ENCODE measurements at regions not wholly inside any gene's neighbourhood (a gene's known extent, or its start where the extent isn't known, plus 50 kb on each side); places are given as distances from the start of the nearest gene placed in this dataset.

DNA sequence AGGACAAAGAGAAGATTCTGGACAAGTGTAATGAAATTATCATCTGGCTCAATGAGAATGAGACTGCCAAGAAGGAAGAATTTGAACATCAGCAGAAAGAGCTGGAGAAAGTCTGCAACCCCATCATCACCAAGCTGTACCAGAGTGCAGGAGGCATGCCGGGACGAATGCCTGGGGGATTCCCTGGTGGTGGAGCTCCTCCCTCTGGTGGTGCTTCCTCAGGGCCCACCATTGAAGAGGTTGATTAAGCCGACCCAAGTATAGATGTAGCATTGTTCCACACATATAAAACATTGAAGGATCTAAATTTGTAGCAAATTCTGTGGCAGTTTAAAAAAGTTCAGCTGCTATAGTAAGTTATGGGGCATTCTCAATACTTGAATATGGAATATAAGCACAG lies 174.3 kb upstream of the CCND2 start:
- H3K36me3 Mint-ChIP-seq (ENCODE audit: low read depth): no peaks in the 10 kb centered on the region
- peaks cover 4% of the 10 kb centered on the region for H3K27me3 Mint-ChIP-seq (ENCODE audit: low read depth)
- no peak overlapping the region for H3K4me3 Mint-ChIP-seq
- TF ChIP-seq, protein P1, sequence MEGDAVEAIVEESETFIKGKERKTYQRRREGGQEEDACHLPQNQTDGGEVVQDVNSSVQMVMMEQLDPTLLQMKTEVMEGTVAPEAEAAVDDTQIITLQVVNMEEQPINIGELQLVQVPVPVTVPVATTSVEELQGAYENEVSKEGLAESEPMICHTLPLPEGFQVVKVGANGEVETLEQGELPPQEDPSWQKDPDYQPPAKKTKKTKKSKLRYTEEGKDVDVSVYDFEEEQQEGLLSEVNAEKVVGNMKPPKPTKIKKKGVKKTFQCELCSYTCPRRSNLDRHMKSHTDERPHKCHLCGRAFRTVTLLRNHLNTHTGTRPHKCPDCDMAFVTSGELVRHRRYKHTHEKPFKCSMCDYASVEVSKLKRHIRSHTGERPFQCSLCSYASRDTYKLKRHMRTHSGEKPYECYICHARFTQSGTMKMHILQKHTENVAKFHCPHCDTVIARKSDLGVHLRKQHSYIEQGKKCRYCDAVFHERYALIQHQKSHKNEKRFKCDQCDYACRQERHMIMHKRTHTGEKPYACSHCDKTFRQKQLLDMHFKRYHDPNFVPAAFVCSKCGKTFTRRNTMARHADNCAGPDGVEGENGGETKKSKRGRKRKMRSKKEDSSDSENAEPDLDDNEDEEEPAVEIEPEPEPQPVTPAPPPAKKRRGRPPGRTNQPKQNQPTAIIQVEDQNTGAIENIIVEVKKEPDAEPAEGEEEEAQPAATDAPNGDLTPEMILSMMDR (IDR thresholded peaks at IDR 0.05; ENCODE audit: unreplicated experiment in 3 of 3): no peak
- H3K4me1 Mint-ChIP-seq: no peaks in the 10 kb centered on the region
- H3K9me3 Mint-ChIP-seq: no peaks in the 10 kb centered on the region
- no peak overlapping the region for H3K27ac Mint-ChIP-seq

GRCh38 chr12:4091016-4091743 lies 182.4 kb upstream of the CCND2 start:
- H3K27me3 Mint-ChIP-seq (ENCODE audit: low read depth): no peaks in the 10 kb centered on the region
- H3K36me3 Mint-ChIP-seq (ENCODE audit: low read depth): no peaks in the 10 kb centered on the region
- H3K27ac Mint-ChIP-seq: peak overlapping the region; percentile 10 to 61 (median 50)
- peaks cover 40% of the 10 kb centered on the region for H3K4me1 Mint-ChIP-seq
- TF ChIP-seq, protein P1 (IDR thresholded peaks at IDR 0.05; ENCODE audit: unreplicated experiment in 3 of 3): no peak
- no peak overlapping the region for H3K4me3 Mint-ChIP-seq
- H3K9me3 Mint-ChIP-seq: no peaks in the 10 kb centered on the region

DNA sequence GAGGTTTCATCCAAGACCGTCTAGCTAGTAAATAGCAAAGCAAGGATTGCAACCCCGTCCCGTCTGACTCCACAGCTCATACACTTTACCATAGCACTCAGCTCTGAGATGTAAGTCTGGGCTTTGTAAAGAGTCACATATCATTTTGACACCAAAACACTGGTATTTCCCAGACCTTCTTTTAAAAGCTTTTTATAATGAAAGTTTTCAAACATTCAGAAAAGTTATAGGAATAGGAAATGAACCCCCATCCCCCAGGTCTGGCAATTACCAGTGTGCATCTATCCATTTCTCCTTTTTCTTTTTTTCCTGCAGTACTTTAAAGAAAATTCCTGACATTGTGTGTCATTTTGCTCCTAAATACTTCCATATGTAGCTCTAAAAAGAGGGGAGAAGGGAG lies 183.6 kb upstream of the CCND2 start:
- Mint-ChIP-seq H3K9me3 (no peaks in the 10 kb centered on the region), H3K27me3 (ENCODE audit: low read depth) (no peaks in the 10 kb centered on the region), H3K4me3 (peak overlapping the region in 1 of 3 experiments; percentile 22), H3K4me1 (peaks cover 52% of the 10 kb centered on the region), H3K27ac (peak overlapping the region; percentile 95 to 98 (median 96)), H3K36me3 (ENCODE audit: low read depth) (no peaks in the 10 kb centered on the region)
- TF ChIP-seq, protein P1 (IDR thresholded peaks at IDR 0.05; ENCODE audit: unreplicated experiment in 3 of 3): no peak

DNA sequence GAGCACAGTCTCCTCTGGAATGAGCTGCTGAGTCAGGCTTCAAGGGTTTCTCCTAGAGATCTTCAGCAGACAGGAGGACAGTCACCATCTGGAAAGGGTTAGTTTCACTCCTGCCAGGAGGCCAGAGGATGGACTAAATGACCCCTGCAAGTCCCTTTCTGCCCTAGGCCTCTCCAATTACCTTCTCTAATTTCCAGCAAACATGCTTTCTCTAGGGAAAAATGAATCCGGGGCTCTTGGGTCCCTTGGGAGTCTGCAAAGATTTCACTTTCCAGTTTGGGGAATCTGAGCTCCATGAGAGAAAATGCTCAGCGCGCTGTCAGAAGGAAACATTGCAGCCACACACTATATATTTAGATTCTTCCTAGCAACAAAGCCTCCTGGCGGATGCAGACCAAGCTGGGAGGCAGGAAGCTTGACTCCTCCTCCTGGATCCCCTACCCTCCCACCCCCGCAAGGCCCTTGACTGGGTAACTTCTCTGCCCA lies 184.4 kb upstream of the CCND2 start:
- no peaks in the 10 kb centered on the region for H3K9me3 Mint-ChIP-seq
- H3K27ac Mint-ChIP-seq: peak overlapping the region; percentile 95 to 98 (median 96)
- TF ChIP-seq, protein P1 (IDR thresholded peaks at IDR 0.05; ENCODE audit: unreplicated experiment in 3 of 3): no peak
- peak overlapping the region; percentile 12 to 63 (median 53) for H3K4me3 Mint-ChIP-seq
- H3K27me3 Mint-ChIP-seq (ENCODE audit: low read depth): peaks cover 5% of the 10 kb centered on the region
- H3K36me3 Mint-ChIP-seq (ENCODE audit: low read depth): no peaks in the 10 kb centered on the region
- peaks cover 60% of the 10 kb centered on the region for H3K4me1 Mint-ChIP-seq

DNA sequence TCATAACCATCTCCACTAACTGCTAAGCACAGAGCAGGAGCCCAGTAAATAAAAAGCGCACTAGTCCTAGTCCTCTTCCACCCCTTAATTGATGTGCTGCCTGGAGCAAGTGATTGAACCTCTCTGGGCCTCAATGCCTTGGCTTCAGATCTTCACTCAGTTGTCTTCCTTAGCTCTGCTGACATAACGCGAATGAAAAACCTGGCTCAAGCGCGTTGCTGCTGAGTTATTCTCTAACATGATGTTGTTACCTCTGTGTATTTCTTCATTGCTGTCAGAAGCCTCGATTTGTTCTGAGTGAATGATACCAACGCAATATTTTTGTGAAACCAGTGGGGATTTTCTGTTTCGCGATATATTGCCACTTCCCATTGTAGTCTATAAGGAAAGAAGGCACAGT lies 185.1 kb upstream of the CCND2 start:
- no peaks in the 10 kb centered on the region for H3K9me3 Mint-ChIP-seq
- H3K36me3 Mint-ChIP-seq (ENCODE audit: low read depth): no peaks in the 10 kb centered on the region
- peaks cover 64% of the 10 kb centered on the region for H3K4me1 Mint-ChIP-seq
- no peak overlapping the region for H3K4me3 Mint-ChIP-seq
- TF ChIP-seq, protein P1 (IDR thresholded peaks at IDR 0.05; ENCODE audit: unreplicated experiment in 3 of 3): no peak
- H3K27ac Mint-ChIP-seq: peak overlapping the region; percentile 95 to 98 (median 96)
- H3K27me3 Mint-ChIP-seq (ENCODE audit: low read depth): peaks cover 5% of the 10 kb centered on the region

GRCh38 chr12:4086481-4086880 lies 187.1 kb upstream of the CCND2 start:
- no peaks in the 10 kb centered on the region for H3K36me3 Mint-ChIP-seq (ENCODE audit: low read depth)
- no peak overlapping the region for H3K4me3 Mint-ChIP-seq
- peaks cover 11% of the 10 kb centered on the region for H3K27me3 Mint-ChIP-seq (ENCODE audit: low read depth)
- peak overlapping the region in 2 of 3 experiments; percentile 31 to 79 for H3K27ac Mint-ChIP-seq
- TF ChIP-seq, protein P1 (IDR thresholded peaks at IDR 0.05; ENCODE audit: unreplicated experiment in 3 of 3): no peak
- peaks cover 71% of the 10 kb centered on the region for H3K4me1 Mint-ChIP-seq
- no peaks in the 10 kb centered on the region for H3K9me3 Mint-ChIP-seq
